H9 (cell line): ENCODE measurements at regions not wholly inside any gene's neighbourhood (a gene's known extent, or its start where the extent isn't known, plus 50 kb on each side); places are given as distances from the start of the nearest gene placed in this dataset.

Source experiments
- DNase-seq: peaks from one replicate; pipeline ENCODE4 v3.0.0-alpha.2; 2017
- H2AFZ ChIP-seq: one replicate; pipeline ENCODE4 v1.6.1; 2013; ENCODE audit warnings: mild to moderate bottlenecking, low read length, control low read depth, moderate library complexity
- H2AK5ac ChIP-seq: 2 replicates; pipeline ENCODE4 v1.6.1; 2013; ENCODE audit warnings: low read length, control low read depth, mixed read lengths; ENCODE audit not compliant: insufficient read length
- H2BK120ac ChIP-seq: one replicate; pipeline ENCODE4 v1.6.1; 2013; ENCODE audit warnings: low read depth, mild to moderate bottlenecking, low read length, control low read depth, inconsistent platforms; ENCODE audit not compliant: poor library complexity, severe bottlenecking
- H2BK12ac ChIP-seq: 2 replicates; pipeline ENCODE4 v1.6.1; 2013; ENCODE audit warnings: low read length, control low read depth, mixed read lengths, low read depth; ENCODE audit not compliant: insufficient read length
- H2BK15ac ChIP-seq: 2 replicates; pipeline ENCODE4 v1.6.1; 2013; ENCODE audit warnings: low read depth, low read length, control low read depth
- H2BK20ac ChIP-seq: one replicate; pipeline ENCODE4 v1.6.1; 2013; ENCODE audit warnings: low read depth, mild to moderate bottlenecking, low read length, control low read depth, inconsistent platforms; ENCODE audit not compliant: poor library complexity, severe bottlenecking
- H2BK5ac ChIP-seq: 2 replicates; pipeline ENCODE4 v1.6.1; 2013; ENCODE audit warnings: low read length, control low read depth, mixed read lengths; ENCODE audit not compliant: insufficient read length
- H3K14ac ChIP-seq: 2 replicates; pipeline ENCODE4 v1.6.1; 2013; ENCODE audit warnings: low read length, control low read depth; ENCODE audit not compliant: insufficient read depth
- H3K18ac ChIP-seq: 2 replicates; pipeline ENCODE4 v1.6.1; 2013; ENCODE audit warnings: low read depth, mild to moderate bottlenecking, mixed read lengths, low read length, control low read depth; ENCODE audit not compliant: insufficient read length
- H3K23ac ChIP-seq: 2 replicates; pipeline ENCODE4 v1.6.1; 2013; ENCODE audit warnings: low read length, control low read depth, mixed read lengths, low read depth; ENCODE audit not compliant: insufficient read length
- H3K23me2 ChIP-seq: 2 replicates; pipeline ENCODE4 v1.6.1; 2013; ENCODE audit warnings: low read depth, mild to moderate bottlenecking, mixed read lengths, low read length, control low read depth; ENCODE audit not compliant: insufficient read length, poor library complexity, severe bottlenecking
- H3K27ac ChIP-seq: 2 replicates; pipeline ENCODE4 v1.5.1; 2013; ENCODE audit warnings: low read length, control low read depth, mixed read lengths, low read depth; ENCODE audit not compliant: insufficient read length
- H3K27me3 ChIP-seq: 2 replicates; pipeline ENCODE4 v1.6.1; 2013; ENCODE audit warnings: low read length, control low read depth, inconsistent platforms; ENCODE audit not compliant: insufficient read depth
- H3K4ac ChIP-seq: 2 replicates; pipeline ENCODE4 v1.6.1; 2013; ENCODE audit warnings: low read depth, mild to moderate bottlenecking, control low read depth, inconsistent platforms, low read length, moderate library complexity
- H3K4me1 ChIP-seq: 2 replicates; pipeline ENCODE4 v1.6.1; 2013; ENCODE audit warnings: low read length, control low read depth, inconsistent platforms; ENCODE audit not compliant: insufficient read depth
- H3K4me2 ChIP-seq: 2 replicates; pipeline ENCODE4 v1.6.1; 2013; ENCODE audit warnings: low read length, control low read depth, mixed read lengths; ENCODE audit not compliant: insufficient read length, insufficient read depth
- H3K56ac ChIP-seq: 2 replicates; pipeline ENCODE4 v1.6.1; 2013; ENCODE audit warnings: low read depth, mild to moderate bottlenecking, mixed read lengths, low read length, control low read depth; ENCODE audit not compliant: insufficient read length
- H3K79me1 ChIP-seq: 2 replicates; pipeline ENCODE4 v1.6.1; 2013; ENCODE audit warnings: low read depth, mild to moderate bottlenecking, moderate library complexity, low read length, control low read depth, inconsistent platforms; ENCODE audit not compliant: insufficient read depth, poor library complexity, severe bottlenecking
- H3K79me2 ChIP-seq: 2 replicates; pipeline ENCODE4 v1.6.1; 2013; ENCODE audit warnings: low read length, control low read depth, inconsistent platforms; ENCODE audit not compliant: insufficient read depth
- H3K9ac ChIP-seq: 2 replicates; pipeline ENCODE4 v1.6.1; 2013; ENCODE audit warnings: low read length, control low read depth, mixed read lengths; ENCODE audit not compliant: insufficient read length; ENCODE audit errors: extremely low read depth
- H3K9me3 ChIP-seq: one replicate; pipeline ENCODE4 v1.6.1; 2013; ENCODE audit warnings: low read depth, low read length, inconsistent platforms; ENCODE audit not compliant: control insufficient read depth
- H3T11ph ChIP-seq: one replicate; pipeline ENCODE4 v1.6.1; 2013; ENCODE audit warnings: mild to moderate bottlenecking, low read length, control low read depth, inconsistent platforms
- H4K20me1 ChIP-seq: one replicate; pipeline ENCODE4 v1.6.1; 2013; ENCODE audit not compliant: control insufficient read depth, insufficient read length, insufficient read depth
- H4K5ac ChIP-seq: 2 replicates; pipeline ENCODE4 v1.6.1; 2013; ENCODE audit warnings: low read depth, mild to moderate bottlenecking, mixed read lengths, low read length, control low read depth; ENCODE audit not compliant: insufficient read length
- H4K8ac ChIP-seq: replicated peaks from 2 replicates; pipeline ENCODE4 v1.6.1; 2013; ENCODE audit warnings: low read length, control low read depth, mixed read lengths, low read depth; ENCODE audit not compliant: insufficient read length
- H4K91ac ChIP-seq: 2 replicates; pipeline ENCODE4 v1.6.1; 2013; ENCODE audit warnings: low read depth, mild to moderate bottlenecking, moderate library complexity, mixed read lengths, low read length, control low read depth; ENCODE audit not compliant: insufficient read length
- H3K27ac Mint-ChIP-seq, 3 experiments: 2 replicates in 2 of 3; 3 replicates in 1 of 3; pipeline ENCODE4 v1.8.0; 2020 to 2021; ENCODE audit warnings: mixed read lengths in 3 of 3, mild to moderate bottlenecking in 1 of 3, moderate library complexity in 1 of 3
- H3K27me3 Mint-ChIP-seq: 2 replicates; pipeline ENCODE4 v1.8.0; 2021; ENCODE audit warnings: low read depth, mild to moderate bottlenecking, moderate library complexity, mixed read lengths
- H3K36me3 Mint-ChIP-seq, 3 experiments: 2 replicates in 2 of 3; 3 replicates in 1 of 3; pipeline ENCODE4 v1.8.0; 2020 to 2021; ENCODE audit warnings: low read depth in 3 of 3, mixed read lengths in 3 of 3; ENCODE audit not compliant: insufficient read depth in 1 of 3
- H3K4me1 Mint-ChIP-seq, 2 experiments: 2 replicates each; pipeline ENCODE4 v1.8.0; 2020; ENCODE audit warnings: mixed read lengths in 2 of 2
- H3K4me3 Mint-ChIP-seq, 2 experiments: 2 replicates in 1 of 2; 3 replicates in 1 of 2; pipeline ENCODE4 v1.8.0; 2020 to 2021; ENCODE audit warnings: mild to moderate bottlenecking in 2 of 2, mixed read lengths in 2 of 2, moderate library complexity in 1 of 2
- H3K9me3 Mint-ChIP-seq, 2 experiments: 2 replicates in 1 of 2; 3 replicates in 1 of 2; pipeline ENCODE4 v1.8.0; 2020; ENCODE audit warnings: mild to moderate bottlenecking in 2 of 2, mixed read lengths in 2 of 2, moderate library complexity in 1 of 2
- CTCF ChIP-seq: fragments of 200-600 bp; sonication (generic); conservative IDR thresholded peaks from 3 replicates; pipeline ENCODE4 v1.8.0; 2021; ENCODE audit warnings: antibody characterized with exemption, mild to moderate bottlenecking
- WGBS: extraction: QIAGEN DNeasy Blood & Tissue Kit; methylation state at CpG from one replicate; pipeline ENCODE4 v1.1.7; 2013; ENCODE audit warnings: missing lambda C conversion rate, low lambda C conversion rate, mixed read lengths; ENCODE audit not compliant: insufficient read length; ENCODE audit errors: extremely low coverage; 5-methylcytosine and 5-hydroxymethylcytosine counted together

- H2BK12ac ChIP-seq: no peak overlapping the region
- no peak for DNase-seq
- H3T11ph ChIP-seq: no peak overlapping the region
- H4K5ac ChIP-seq: no peak overlapping the region
- no peak overlapping the region for H2AK5ac ChIP-seq
- TF ChIP-seq CTCF: no peak
- no peak overlapping the region for H3K56ac ChIP-seq
- no peaks in the 10 kb centered on the region for H3K9me3 ChIP-seq
- no peak overlapping the region for H3K4me2 ChIP-seq
- H2AFZ ChIP-seq: no peak overlapping the region
- H3K23me2 ChIP-seq: no peaks in the 10 kb centered on the region
- H2BK5ac ChIP-seq: no peak overlapping the region
- H4K8ac ChIP-seq: no peak overlapping the region
- H2BK120ac ChIP-seq: no peak overlapping the region
- Mint-ChIP-seq H3K27ac (no peak overlapping the region), H3K36me3 (peaks cover 0 to 1% (median 0%) of the 10 kb centered on the region in 3 experiments; a peak in 2 of 7 replicates), H3K27me3 (no peaks in the 10 kb centered on the region; the same call in 1 of the 2 replicates), H3K4me3 (no peak overlapping the region), H3K4me1 (peaks cover 11% of the 10 kb centered on the region in 2 experiments), H3K9me3 (peaks cover 6 to 8% of the 10 kb centered on the region in 2 experiments)
- H2BK15ac ChIP-seq: no peak overlapping the region
- no peak overlapping the region for H3K9ac ChIP-seq
- no peaks in the 10 kb centered on the region; the same call in 1 of the 2 replicates for H3K4me1 ChIP-seq
- no peaks in the 10 kb centered on the region for H3K27me3 ChIP-seq
- H3K79me1 ChIP-seq: no peaks in the 10 kb centered on the region
- no peak overlapping the region for H3K4ac ChIP-seq
- no peak overlapping the region for H3K23ac ChIP-seq
- WGBS: no CpG with 5 or more reads among the region's 9 CpGs
- no peaks in the 10 kb centered on the region for H3K79me2 ChIP-seq
- no peak overlapping the region for H3K27ac ChIP-seq
- H3K18ac ChIP-seq: no peak overlapping the region
- no peak overlapping the region for H3K14ac ChIP-seq
- H4K20me1 ChIP-seq: no peaks in the 10 kb centered on the region
- H2BK20ac ChIP-seq: no peak overlapping the region
- no peak overlapping the region for H4K91ac ChIP-seq
Observed at GRCh38 chr7:156148995-156149394, 336.7 kb upstream of the SHH start.
